Type B pancreatic cell (in vitro differentiated cells): ENCODE measurements at regions not wholly inside any gene's neighbourhood (a gene's known extent, or its start where the extent isn't known, plus 50 kb on each side); places are given as distances from the start of the nearest gene placed in this dataset.

Experiments used
- DNase-seq: peaks from one replicate; pipeline ENCODE4 v3.0.0; 2021; ENCODE audit warnings: mixed read lengths; ENCODE audit not compliant: unreplicated experiment; ENCODE audit errors: extremely low spot score
- H3K27ac Mint-ChIP-seq: 2 replicates; pipeline ENCODE4 v1.8.0; 2021; ENCODE audit warnings: mild to moderate bottlenecking, mixed read lengths
- H3K27me3 Mint-ChIP-seq: 2 replicates; pipeline ENCODE4 v1.8.0; 2021; ENCODE audit warnings: mixed read lengths
- H3K36me3 Mint-ChIP-seq: 2 replicates; pipeline ENCODE4 v1.8.0; 2021; ENCODE audit warnings: mixed read lengths
- H3K4me1 Mint-ChIP-seq: one replicate; pipeline ENCODE4 v1.8.0; 2021; ENCODE audit warnings: mixed read lengths; ENCODE audit not compliant: unreplicated experiment
- H3K4me3 Mint-ChIP-seq: 2 replicates; pipeline ENCODE4 v1.8.0; 2021; ENCODE audit warnings: mild to moderate bottlenecking, mixed read lengths
- H3K9me3 Mint-ChIP-seq: 2 replicates; pipeline ENCODE4 v1.8.0; 2021; ENCODE audit warnings: mixed read lengths
- CTCF ChIP-seq: fragments of 200-600 bp; sonication (generic); conservative IDR thresholded peaks from 2 replicates; pipeline ENCODE4 v1.5.0; 2021; ENCODE audit warnings: antibody characterized with exemption, mild to moderate bottlenecking

- H3K4me1 Mint-ChIP-seq, result no peaks in the 10 kb centered on the region
- H3K4me3 Mint-ChIP-seq, result no peak overlapping the region
- DNase-seq, result no peak
- TF ChIP-seq CTCF, result no peak
- no peaks in the 10 kb centered on the region for H3K9me3 Mint-ChIP-seq
- no peak overlapping the region for H3K27ac Mint-ChIP-seq
- H3K36me3 Mint-ChIP-seq, result no peaks in the 10 kb centered on the region
- no peaks in the 10 kb centered on the region for H3K27me3 Mint-ChIP-seq
Observed at GRCh38 chr15:37480482-37480881, 380.1 kb upstream of the MEIS2 start.

GRCh38 chr15:37481126-37481525, 380.8 kb upstream of the MEIS2 start:
- no peaks in the 10 kb centered on the region for H3K27me3 Mint-ChIP-seq

GRCh38 chr15:37483779-37484178, 383.4 kb upstream of the MEIS2 start:
- H3K27me3 Mint-ChIP-seq, result no peaks in the 10 kb centered on the region
- no peaks in the 10 kb centered on the region for H3K36me3 Mint-ChIP-seq
- no peaks in the 10 kb centered on the region for H3K9me3 Mint-ChIP-seq
- H3K4me1 Mint-ChIP-seq, result no peaks in the 10 kb centered on the region
- TF ChIP-seq CTCF, result no peak
- H3K4me3 Mint-ChIP-seq, result no peak overlapping the region
- no peak for DNase-seq
- H3K27ac Mint-ChIP-seq, result no peak overlapping the region

More at GRCh38 chr15:37481126-37481525, 380.8 kb upstream of the MEIS2 start:
- Mint-ChIP-seq H3K9me3 (no peaks in the 10 kb centered on the region), H3K27ac (no peak overlapping the region), H3K4me3 (no peak overlapping the region), H3K4me1 (no peaks in the 10 kb centered on the region), H3K36me3 (no peaks in the 10 kb centered on the region)
- no peak for TF ChIP-seq CTCF
- no peak for DNase-seq

GRCh38 chr15:37485056-37485455, 384.7 kb upstream of the MEIS2 start:
- DNase-seq, result no peak
- Mint-ChIP-seq H3K4me3 (no peak overlapping the region), H3K4me1 (no peaks in the 10 kb centered on the region), H3K27ac (no peak overlapping the region), H3K27me3 (no peaks in the 10 kb centered on the region), H3K36me3 (no peaks in the 10 kb centered on the region), H3K9me3 (no peaks in the 10 kb centered on the region)
- TF ChIP-seq CTCF, result no peak

- H3K27ac Mint-ChIP-seq, result no peak overlapping the region
- H3K9me3 Mint-ChIP-seq, result no peaks in the 10 kb centered on the region
- H3K4me3 Mint-ChIP-seq, result no peak overlapping the region
- no peaks in the 10 kb centered on the region for H3K36me3 Mint-ChIP-seq
- no peaks in the 10 kb centered on the region for H3K4me1 Mint-ChIP-seq
- no peak for DNase-seq
- H3K27me3 Mint-ChIP-seq, result peaks cover 3% of the 10 kb centered on the region
- TF ChIP-seq CTCF, result no peak
Observed at GRCh38 chr15:37490707-37491106, 390.4 kb upstream of the MEIS2 start.

- Mint-ChIP-seq H3K4me3 (no peak overlapping the region), H3K27me3 (no peaks in the 10 kb centered on the region), H3K9me3 (no peaks in the 10 kb centered on the region), H3K4me1 (no peaks in the 10 kb centered on the region), H3K27ac (no peak overlapping the region), H3K36me3 (no peaks in the 10 kb centered on the region)
- TF ChIP-seq CTCF, result no peak
- no peak for DNase-seq
Observed at GRCh38 chr15:37516621-37517020, 416.3 kb upstream of the MEIS2 start.
